Activated CD4-positive, alpha-beta T cell treated with anti-CD3 and anti-CD28 coated beads, Interleukin-2, amount 50 U/mL, for 4 hours (primary cell): ENCODE measurements at regions not wholly inside any gene's neighbourhood (a gene's known extent, or its start where the extent isn't known, plus 50 kb on each side); places are given as distances from the start of the nearest gene placed in this dataset.

Experiments used
- DNase-seq, 2 experiments: peaks; one replicate each; pipeline ENCODE4 v3.0.0-alpha.2; 2020

DNA sequence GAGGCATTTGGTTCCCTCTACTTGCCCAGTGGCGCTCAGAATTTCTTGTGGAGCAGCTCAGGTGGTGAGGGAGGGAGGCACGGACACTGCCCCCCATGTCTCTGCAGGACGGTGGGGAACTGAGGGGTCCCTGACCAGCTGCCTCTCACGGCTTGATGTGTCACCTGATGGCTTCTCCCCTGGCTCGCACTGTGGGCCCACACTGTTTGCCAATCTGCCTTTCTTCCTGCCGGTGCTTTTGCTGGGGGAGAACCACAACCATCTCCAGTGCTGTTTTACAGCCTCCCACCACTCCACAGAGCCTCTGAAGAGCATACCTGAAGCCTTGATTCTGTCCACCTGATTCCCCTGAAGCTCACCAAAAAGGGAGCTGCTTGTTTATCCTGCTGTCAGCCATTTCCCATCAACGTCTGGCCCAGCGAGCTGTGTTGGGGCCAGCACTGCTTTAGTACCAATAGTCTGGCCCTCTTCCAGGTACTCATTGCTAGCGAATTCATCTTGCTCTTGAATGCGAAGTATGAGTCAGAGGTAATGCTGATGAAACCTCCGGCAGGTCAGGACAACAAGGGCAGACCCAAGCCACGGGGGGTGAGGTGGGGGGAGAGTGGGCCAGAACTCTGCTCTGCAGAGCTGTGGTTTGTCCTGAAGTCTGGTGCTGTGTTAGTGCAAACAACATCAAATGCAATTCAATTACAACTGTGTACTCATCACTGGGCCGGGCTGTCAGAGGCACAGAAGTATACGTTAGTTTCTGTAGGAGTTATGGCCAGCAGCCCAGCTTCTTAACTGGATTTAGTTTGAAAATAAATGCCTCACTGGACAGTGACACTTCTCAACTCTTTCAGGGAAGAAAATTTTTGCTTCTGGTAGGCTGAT is 208.3 kb upstream of the JADE1 start:
- DNase-seq, result no peak

DNA sequence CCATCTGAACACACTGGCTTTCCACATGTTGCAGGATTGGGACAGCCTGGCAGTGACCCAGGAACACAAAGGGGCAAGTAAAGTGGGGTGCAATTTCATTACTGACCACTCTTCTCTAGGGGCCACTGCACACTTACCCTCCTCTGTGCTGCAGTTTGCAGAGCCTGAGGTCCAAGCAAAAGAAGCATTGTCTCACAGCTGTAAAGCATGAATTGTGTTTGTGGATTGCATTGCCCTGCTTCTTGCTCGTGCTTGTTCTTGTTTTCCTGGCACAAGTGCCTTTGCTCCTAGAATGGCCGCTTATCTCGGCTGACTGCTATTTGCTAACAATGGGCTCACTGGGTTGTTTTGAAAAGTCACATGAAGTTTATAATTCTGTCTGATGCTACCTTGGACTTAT is 209.1 kb upstream of the JADE1 start:
- DNase-seq, result no peak

GRCh38 chr4:128597500-128597899 is 212.0 kb upstream of the JADE1 start:
- DNase-seq, result no peak

GRCh38 chr4:128596853-128597252 is 212.6 kb upstream of the JADE1 start:
- DNase-seq, result no peak

DNA sequence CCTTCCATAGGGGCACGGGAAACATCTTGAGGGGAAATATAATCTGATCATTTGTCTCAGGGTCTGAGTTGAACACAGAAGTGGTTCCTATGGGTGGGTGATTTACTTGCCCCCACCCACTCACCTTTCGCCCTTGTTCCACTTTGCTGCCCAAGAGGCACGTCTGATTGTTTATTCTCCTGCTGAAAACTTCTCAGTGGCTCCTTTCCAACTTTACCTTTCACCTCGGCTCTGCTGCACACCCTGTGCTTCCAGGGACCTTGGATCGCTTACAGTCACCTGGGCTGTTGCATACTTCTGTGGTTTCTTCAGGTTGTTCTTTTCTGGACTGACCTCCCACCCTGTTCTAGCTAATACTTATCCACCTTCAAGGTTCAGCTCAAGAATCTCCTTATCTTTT is 213.4 kb upstream of the JADE1 start:
- DNase-seq, result no peak

- no peak for DNase-seq
Observed at GRCh38 chr4:128591482-128591881, 218.0 kb upstream of the JADE1 start.

GRCh38 chr4:128590773-128591172 is 218.7 kb upstream of the JADE1 start:
- DNase-seq, result no peak

- DNase-seq, result no peak
Observed at GRCh38 chr4:128590034-128590740, 219.3 kb upstream of the JADE1 start.

GRCh38 chr4:128589384-128589965 is 220.0 kb upstream of the JADE1 start:
- no peak for DNase-seq

DNA sequence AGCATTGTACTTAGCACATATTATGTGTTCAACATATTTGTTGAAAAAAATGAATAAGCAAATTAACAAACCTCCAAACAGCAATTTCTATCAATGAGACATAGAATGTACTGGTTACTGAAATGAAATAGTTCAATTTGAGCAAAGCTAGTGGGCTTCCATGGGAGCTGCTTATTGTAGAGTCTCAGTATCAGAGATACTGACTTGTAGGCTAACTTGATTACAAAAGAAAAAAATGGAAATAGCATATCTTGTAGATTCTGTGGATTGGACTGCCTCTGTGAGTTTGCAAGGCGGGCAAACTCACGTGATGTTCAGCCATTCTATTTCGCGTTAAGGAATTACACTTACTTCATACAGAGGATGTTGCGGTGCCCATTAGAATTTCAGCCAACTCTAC is 222.1 kb upstream of the JADE1 start:
- DNase-seq, result no peak

GRCh38 chr4:128583753-128584712 is 225.5 kb upstream of the JADE1 start:
- DNase-seq, result no peak

- no peak for DNase-seq
Observed at GRCh38 chr4:128582427-128582870, 227.1 kb upstream of the JADE1 start.

GRCh38 chr4:128579154-128579853 is 230.2 kb upstream of the JADE1 start:
- no peak for DNase-seq

DNA sequence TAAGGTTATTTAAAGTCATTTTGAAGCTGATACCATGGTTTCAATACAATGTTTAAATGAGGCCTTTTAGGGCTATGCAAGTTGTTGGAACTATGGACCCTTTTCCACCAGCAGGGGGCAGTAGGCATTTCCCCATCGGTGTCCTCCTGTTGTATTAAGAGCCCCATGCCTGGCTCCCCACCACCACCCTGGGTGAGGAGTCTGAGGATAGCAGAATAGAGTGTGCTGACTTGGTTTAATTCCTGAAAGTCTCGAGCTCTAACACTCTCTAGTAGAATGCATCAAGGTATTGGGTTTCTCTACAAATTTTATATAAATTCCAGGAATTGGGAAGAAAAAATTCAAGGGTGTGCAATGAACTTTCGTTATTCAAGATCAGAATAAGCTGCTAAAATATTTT is 234.8 kb upstream of the JADE1 start:
- peak; percentile 49 to 51 for DNase-seq

DNA sequence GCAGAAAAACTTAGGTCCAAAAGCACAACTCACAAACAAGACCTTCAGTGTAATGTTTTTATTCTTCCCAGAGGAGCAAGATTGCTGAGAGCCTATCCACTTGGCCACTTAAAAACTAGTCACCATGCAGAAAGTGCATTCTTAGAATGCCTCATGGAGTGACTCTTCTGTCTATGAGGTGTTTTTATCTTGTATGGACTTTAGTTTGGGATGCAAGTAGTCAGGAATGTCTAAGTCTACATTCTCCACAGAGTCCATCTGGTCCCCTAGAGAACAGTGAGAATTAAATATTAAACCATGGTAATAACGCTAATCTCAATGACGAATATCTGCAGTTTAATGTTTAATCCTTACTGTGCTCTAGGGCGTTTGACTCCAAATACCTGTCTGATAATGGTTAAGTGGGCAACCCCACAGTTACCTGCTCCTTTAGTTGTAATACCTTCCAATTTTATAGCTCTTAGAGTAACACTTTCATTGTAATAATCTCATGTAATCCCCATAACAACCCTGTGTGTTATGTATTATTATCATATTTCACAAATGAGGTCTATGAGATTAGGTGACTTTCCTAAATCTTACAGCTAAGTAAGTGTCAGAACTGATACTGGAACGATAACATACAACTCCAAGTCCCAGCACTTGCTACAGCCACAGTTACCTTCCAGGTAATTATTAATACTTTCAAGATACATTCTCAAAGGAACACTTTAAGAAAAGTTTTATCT is 235.6 kb upstream of the JADE1 start:
- no peak for DNase-seq

DNA sequence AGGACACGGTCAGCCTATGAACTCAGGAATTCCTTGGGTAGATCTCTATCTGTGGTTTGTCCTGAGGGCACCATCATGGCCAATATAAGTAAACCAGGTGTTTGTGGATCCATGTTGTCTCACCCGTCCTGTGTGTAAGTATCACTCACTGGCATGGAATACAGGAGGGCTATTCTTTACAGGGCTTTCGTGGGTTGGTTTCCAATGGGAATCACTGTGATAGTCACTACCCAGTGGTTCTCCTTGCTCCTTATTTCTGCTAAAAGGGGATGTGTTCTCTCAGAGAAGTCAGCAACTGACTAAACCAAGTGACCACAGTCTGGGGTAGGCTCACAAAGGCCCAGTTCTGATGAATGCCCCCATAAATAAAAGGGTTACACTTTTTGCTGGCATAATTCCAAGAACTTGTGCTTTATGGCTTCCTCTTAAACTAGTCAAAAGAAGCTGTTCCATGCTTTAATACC is 236.7 kb upstream of the JADE1 start:
- DNase-seq, result no peak

DNA sequence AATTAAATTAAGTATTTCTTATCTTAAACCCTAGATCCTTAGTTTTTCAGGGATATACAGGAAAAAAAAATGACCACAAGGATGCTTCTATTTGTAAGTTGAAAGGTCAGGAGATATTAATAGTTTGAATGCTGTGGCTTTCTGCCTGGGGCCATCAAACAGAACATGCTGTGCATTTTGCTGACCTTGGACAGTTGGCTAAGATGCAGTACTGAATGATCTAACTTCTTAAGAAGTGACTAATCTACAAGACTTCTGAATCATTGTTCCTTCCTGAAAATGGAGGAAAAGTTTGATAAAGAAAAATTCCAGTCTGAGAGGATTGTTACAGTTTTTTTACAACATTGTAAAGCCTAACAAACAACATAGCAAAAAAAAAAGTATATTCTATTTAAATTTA is 237.8 kb upstream of the JADE1 start:
- DNase-seq, result no peak

DNA sequence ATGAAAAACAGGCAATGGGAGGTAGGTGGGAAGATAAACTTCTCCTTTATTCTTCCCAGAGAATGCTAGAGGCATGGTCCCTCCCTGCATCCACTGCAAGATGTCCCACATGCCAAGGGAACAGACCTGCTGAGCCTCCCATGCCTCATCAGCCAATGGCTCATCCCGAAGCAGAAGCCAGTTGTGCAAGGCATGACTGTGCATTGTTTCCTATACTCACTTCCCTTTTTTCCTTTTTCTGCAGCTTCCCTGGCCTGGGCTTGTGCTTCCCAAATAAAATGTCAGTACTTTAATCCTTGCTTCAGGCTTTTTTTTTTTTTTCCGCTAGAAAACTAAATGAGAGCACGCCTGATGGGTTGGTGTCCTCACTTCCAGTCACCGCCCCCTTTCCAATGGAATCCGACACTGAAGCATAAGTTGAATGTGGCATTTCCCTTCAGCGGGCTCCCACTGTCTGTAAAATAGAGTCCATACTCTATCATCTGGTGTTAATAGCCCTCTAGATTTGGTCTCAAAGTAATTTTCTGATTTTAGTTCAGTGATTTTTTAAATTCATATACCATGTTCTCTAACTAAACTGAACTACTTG is 239.0 kb upstream of the JADE1 start:
- no peak for DNase-seq

GRCh38 chr4:128566693-128567092 is 242.8 kb upstream of the JADE1 start:
- no peak for DNase-seq

DNA sequence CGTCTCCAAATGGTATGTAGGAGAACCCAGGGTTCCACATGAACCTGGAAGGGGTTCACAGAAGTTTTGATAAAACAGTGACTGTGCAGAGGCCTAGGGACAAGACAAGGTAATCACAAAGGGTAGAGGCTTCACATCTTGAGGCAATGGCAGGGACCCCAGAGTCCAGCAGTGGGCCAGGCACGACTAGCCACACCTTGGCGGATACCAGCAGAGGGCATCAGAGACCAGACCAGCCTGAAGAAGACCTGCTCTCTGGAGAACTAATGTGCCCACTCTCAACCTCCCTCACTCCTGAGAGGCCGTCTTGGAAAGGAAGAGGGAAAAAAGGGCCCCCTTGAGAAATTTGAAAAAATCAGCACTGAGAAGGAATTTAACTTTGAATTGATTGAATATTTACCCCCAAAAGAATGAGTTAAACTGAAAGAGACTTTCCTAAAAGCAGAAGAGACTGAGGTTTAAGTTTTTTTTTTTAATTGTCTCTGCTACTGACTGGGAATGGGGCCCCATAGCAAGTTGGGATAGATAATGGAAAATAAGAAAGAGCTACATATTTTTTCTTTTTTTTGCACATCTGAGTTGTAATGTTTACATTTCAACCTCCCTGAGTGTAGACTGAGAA is 243.8 kb upstream of the JADE1 start:
- no peak for DNase-seq
